Liver (tissue), 8 donors: ENCODE measurements at regions not wholly inside any gene's neighbourhood (a gene's known extent, or its start where the extent isn't known, plus 50 kb on each side); places are given as distances from the start of the nearest gene placed in this dataset.

Experiments
- DNase-seq: peaks from one replicate; pipeline ENCODE4 v3.0.0-alpha.2; 2017; ENCODE audit warnings: low spot score
- H3K27ac ChIP-seq, 2 donors: one replicate each; pipeline ENCODE4 v1.7.0; 2013; ENCODE audit warnings: inconsistent platforms in 2 of 2, low read length in 2 of 2, control low read depth in 1 of 2, low read depth in 1 of 2, mild to moderate bottlenecking in 1 of 2
- H3K27me3 ChIP-seq, 4 donors: one replicate each; pipeline versions ENCODE4 v1.6.1 to v1.7.0; 2013; ENCODE audit warnings: low read length in 3 of 4, inconsistent platforms in 1 of 4, mild to moderate bottlenecking in 1 of 4, moderate library complexity in 1 of 4; ENCODE audit not compliant: control insufficient read depth in 4 of 4, insufficient read depth in 4 of 4
- H3K36me3 ChIP-seq, 4 donors: one replicate each; pipeline versions ENCODE4 v1.6.1 to v1.7.0; 2013; ENCODE audit warnings: low read length in 3 of 4, mild to moderate bottlenecking in 3 of 4, low read depth in 1 of 4, moderate library complexity in 1 of 4; ENCODE audit not compliant: control insufficient read depth in 4 of 4, insufficient read depth in 3 of 4
- H3K4me1 ChIP-seq, 4 donors: one replicate each; pipeline versions ENCODE4 v1.6.1 to v1.7.0; 2013; ENCODE audit warnings: low read length in 3 of 4, mild to moderate bottlenecking in 3 of 4, moderate library complexity in 1 of 4; ENCODE audit not compliant: control insufficient read depth in 4 of 4, insufficient read depth in 4 of 4
- H3K4me3 ChIP-seq, 3 donors: one replicate each; pipeline versions ENCODE4 v1.6.1 to v1.7.0; 2013; ENCODE audit warnings: low read length in 3 of 3, control low read depth in 1 of 3, low read depth in 1 of 3, mild to moderate bottlenecking in 1 of 3
- H3K9ac ChIP-seq, 2 donors: one replicate each; pipeline ENCODE4 v1.7.0; 2013; ENCODE audit warnings: low read length in 2 of 2, mild to moderate bottlenecking in 2 of 2, moderate library complexity in 2 of 2, control low read depth in 1 of 2, low read depth in 1 of 2
- H3K9me3 ChIP-seq, 4 donors: one replicate each; pipeline versions ENCODE4 v1.6.1 to v1.7.0; 2013; ENCODE audit warnings: low read length in 3 of 4; ENCODE audit not compliant: control insufficient read depth in 4 of 4
- ATF3 ChIP-seq: IDR thresholded peaks from 2 replicates; pipeline ENCODE4 v1.6.1; 2016; ENCODE audit warnings: antibody characterized with exemption
- EGR1 ChIP-seq, 2 donors: IDR thresholded peaks; 2 replicates each; pipeline ENCODE4 v1.6.1; 2016 to 2018; ENCODE audit warnings: antibody characterized with exemption in 2 of 2, low read depth in 2 of 2
- FOXA1 ChIP-seq: IDR thresholded peaks from 2 replicates; pipeline ENCODE4 v1.6.1; 2016; ENCODE audit warnings: antibody characterized with exemption
- FOXA2 ChIP-seq: IDR thresholded peaks from 2 replicates; pipeline ENCODE4 v1.6.1; 2016; ENCODE audit warnings: antibody characterized with exemption
- GABPA ChIP-seq, 2 donors: IDR thresholded peaks in 1 of 2; conservative IDR thresholded peaks in 1 of 2; 2 replicates each; pipeline ENCODE4 v1.6.1; 2016; ENCODE audit warnings: antibody characterized with exemption in 2 of 2, mild to moderate bottlenecking in 1 of 2, moderate library complexity in 1 of 2
- HNF4A ChIP-seq, 2 donors: conservative IDR thresholded peaks; 2 replicates each; pipeline ENCODE4 v1.6.1; 2016; ENCODE audit warnings: antibody characterized with exemption in 2 of 2, mild to moderate bottlenecking in 2 of 2
- HNF4G ChIP-seq: IDR thresholded peaks from 2 replicates; pipeline ENCODE4 v1.6.1; 2016; ENCODE audit warnings: antibody characterized with exemption
- JUND ChIP-seq, 2 donors: IDR thresholded peaks; 2 replicates each; pipeline ENCODE4 v1.6.1; 2016; ENCODE audit warnings: antibody characterized with exemption in 2 of 2
- MAX ChIP-seq: IDR thresholded peaks from 2 replicates; pipeline ENCODE4 v1.6.1; 2016; ENCODE audit warnings: antibody characterized with exemption
- RAD21 ChIP-seq, 2 donors: IDR thresholded peaks; 2 replicates each; pipeline ENCODE4 v1.6.1; 2016; ENCODE audit warnings: antibody characterized with exemption in 2 of 2, mild to moderate bottlenecking in 2 of 2
- REST ChIP-seq: IDR thresholded peaks from 2 replicates; pipeline ENCODE4 v1.6.1; 2016; ENCODE audit warnings: antibody characterized with exemption, mild to moderate bottlenecking
- RXRA ChIP-seq, 2 donors: IDR thresholded peaks; 2 replicates each; pipeline ENCODE4 v1.6.1; 2017 to 2018; ENCODE audit warnings: antibody characterized with exemption in 2 of 2, mild to moderate bottlenecking in 1 of 2
- SP1 ChIP-seq: IDR thresholded peaks from 2 replicates; pipeline ENCODE4 v1.6.1; 2018; ENCODE audit warnings: antibody characterized with exemption, mild to moderate bottlenecking
- TAF1 ChIP-seq: conservative IDR thresholded peaks from 2 replicates; pipeline ENCODE4 v1.6.1; 2016; ENCODE audit warnings: antibody characterized with exemption, mild to moderate bottlenecking
- YY1 ChIP-seq: IDR thresholded peaks from 2 replicates; pipeline ENCODE4 v1.6.1; 2016; ENCODE audit warnings: antibody characterized with exemption, mild to moderate bottlenecking
- ZBTB33 ChIP-seq: IDR thresholded peaks from 2 replicates; pipeline ENCODE4 v1.6.1; 2016; ENCODE audit warnings: antibody characterized with exemption
- WGBS: extraction: QIAGEN DNeasy Blood & Tissue Kit; methylation state at CpG from one replicate; pipeline ENCODE4 v1.1.7; 2013; 5-methylcytosine and 5-hydroxymethylcytosine counted together
- TF ChIP-seq, protein P1 (sequence below): fragments of 150-350 bp; IDR thresholded peaks from 2 replicates; pipeline ENCODE4 v1.5.1; 2017; ENCODE audit warnings: improper control_type of control experiment, low read depth, low read length; ENCODE audit not compliant: missing input control
- donor health status: healthy.
- donor health status: healthy.
- donor health status: healthy.
- donor health status: healthy.
- donor health status: healthy.

DNA sequence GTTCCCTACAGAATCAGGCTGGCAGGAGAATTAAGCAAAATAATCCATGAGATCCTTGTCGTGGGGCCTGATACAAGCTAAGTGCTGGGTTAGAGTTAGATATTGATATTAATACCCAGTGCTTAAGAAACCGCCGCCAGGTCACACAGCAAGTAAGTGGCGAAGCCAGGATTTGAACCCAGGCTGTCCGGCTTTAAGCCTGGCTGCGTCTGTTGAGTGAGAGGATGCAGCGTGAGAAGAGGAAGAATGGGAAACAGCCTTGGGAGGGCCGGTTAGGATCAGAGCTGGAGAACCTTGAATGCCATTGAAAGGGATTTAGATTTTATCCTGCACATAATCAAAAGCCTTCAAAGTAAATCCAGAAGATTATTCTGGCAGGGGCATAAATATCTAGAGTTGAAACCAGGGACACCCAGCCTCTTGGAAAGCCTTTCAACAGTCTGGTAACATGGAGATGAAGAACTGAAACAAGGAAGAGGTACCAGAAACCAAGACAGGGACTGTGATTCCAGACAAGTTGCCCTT lies 64.8 kb upstream of the HELT start:
- no peak for DNase-seq
- Histone ChIP-seq H3K4me1 (peaks cover 0 to 9% (median 4%) of the 10 kb centered on the region in 4 donors), H3K9me3 (no peaks in the 10 kb centered on the region), H3K27me3 (no peaks in the 10 kb centered on the region), H3K4me3 (no peak overlapping the region), H3K27ac (no peak overlapping the region), H3K9ac (no peak overlapping the region), H3K36me3 (no peaks in the 10 kb centered on the region)
- TF ChIP-seq, protein P1, sequence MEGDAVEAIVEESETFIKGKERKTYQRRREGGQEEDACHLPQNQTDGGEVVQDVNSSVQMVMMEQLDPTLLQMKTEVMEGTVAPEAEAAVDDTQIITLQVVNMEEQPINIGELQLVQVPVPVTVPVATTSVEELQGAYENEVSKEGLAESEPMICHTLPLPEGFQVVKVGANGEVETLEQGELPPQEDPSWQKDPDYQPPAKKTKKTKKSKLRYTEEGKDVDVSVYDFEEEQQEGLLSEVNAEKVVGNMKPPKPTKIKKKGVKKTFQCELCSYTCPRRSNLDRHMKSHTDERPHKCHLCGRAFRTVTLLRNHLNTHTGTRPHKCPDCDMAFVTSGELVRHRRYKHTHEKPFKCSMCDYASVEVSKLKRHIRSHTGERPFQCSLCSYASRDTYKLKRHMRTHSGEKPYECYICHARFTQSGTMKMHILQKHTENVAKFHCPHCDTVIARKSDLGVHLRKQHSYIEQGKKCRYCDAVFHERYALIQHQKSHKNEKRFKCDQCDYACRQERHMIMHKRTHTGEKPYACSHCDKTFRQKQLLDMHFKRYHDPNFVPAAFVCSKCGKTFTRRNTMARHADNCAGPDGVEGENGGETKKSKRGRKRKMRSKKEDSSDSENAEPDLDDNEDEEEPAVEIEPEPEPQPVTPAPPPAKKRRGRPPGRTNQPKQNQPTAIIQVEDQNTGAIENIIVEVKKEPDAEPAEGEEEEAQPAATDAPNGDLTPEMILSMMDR = no peak
- TF ChIP-seq SP1 (no peak), YY1 (no peak), HNF4A (conservative IDR thresholded peaks at IDR 0.05) (no peak), TAF1 (no peak), JUND (IDR thresholded peaks at IDR 0.05) (no peak), ZBTB33 (no peak), MAX (no peak), REST (no peak), FOXA2 (no peak), RXRA (IDR thresholded peaks at IDR 0.05) (no peak), EGR1 (IDR thresholded peaks at IDR 0.05; ENCODE audit: low read depth in 2 of 2) (no peak), RAD21 (IDR thresholded peaks at IDR 0.05) (no peak), HNF4G (no peak), ATF3 (no peak)
- WGBS = 96% methylated on average over 8 of the region's 8 CpGs

- 91% methylated on average over 9 of the region's 9 CpGs for WGBS
- TF ChIP-seq HNF4G (no peak), FOXA1 (no peak), GABPA (IDR thresholded peaks at IDR 0.05 in 1 of 2, conservative IDR thresholded peaks at IDR 0.05 in 1 of 2) (no peak), YY1 (no peak), EGR1 (IDR thresholded peaks at IDR 0.05; ENCODE audit: low read depth in 2 of 2) (no peak), FOXA2 (no peak), ATF3 (no peak), REST (no peak), HNF4A (conservative IDR thresholded peaks at IDR 0.05) (no peak), RAD21 (IDR thresholded peaks at IDR 0.05) (no peak), ZBTB33 (no peak)
Measured at GRCh38 chr4:184953971-184954370, 64.3 kb upstream of the HELT start.

More at GRCh38 chr4:184953971-184954370, 64.3 kb upstream of the HELT start:
- Histone ChIP-seq H3K4me1 (peaks cover 0 to 9% (median 4%) of the 10 kb centered on the region in 4 donors), H3K27ac (no peak overlapping the region), H3K27me3 (no peaks in the 10 kb centered on the region), H3K36me3 (no peaks in the 10 kb centered on the region), H3K4me3 (no peak overlapping the region), H3K9ac (no peak overlapping the region), H3K9me3 (no peaks in the 10 kb centered on the region)
- no peak for DNase-seq
